HepG2 (cell line): ENCODE measurements at regions not wholly inside any gene's neighbourhood (a gene's known extent, or its start where the extent isn't known, plus 50 kb on each side); places are given as distances from the start of the nearest gene placed in this dataset.

ENCODE experiments used
- EP300 ChIP-seq, 3 experiments: sonication (generic) in 1 of 3; formaldehyde crosslinking in 1 of 3; IDR thresholded peaks; 2 replicates each; pipeline versions ENCODE4 v1.5.1 to v1.6.1; 2011 to 2020; ENCODE audit warnings: low read depth in 2 of 3, low read length in 2 of 3, borderline replicate concordance in 1 of 3, improper control_type of control experiment in 1 of 3, mild to moderate bottlenecking in 1 of 3, missing genetic modification reagents in 1 of 3, moderate library complexity in 1 of 3
- EZH2 ChIP-seq: conservative IDR thresholded peaks from 2 replicates; pipeline ENCODE4 v1.6.1; 2012; ENCODE audit warnings: mild to moderate bottlenecking, low read depth, low read length, moderate library complexity
- FOXM1 ChIP-seq: sonication (generic); formaldehyde crosslinking; IDR thresholded peaks from 2 replicates; pipeline ENCODE4 v1.5.0; 2020; ENCODE audit warnings: missing genetic modification reagents
- SALL2 ChIP-seq: sonication (generic); formaldehyde crosslinking; IDR thresholded peaks from 2 replicates; pipeline ENCODE4 v1.8.1; 2023; ENCODE audit warnings: mild to moderate bottlenecking, missing genetic modification reagents, inconsistent platforms
- TGIF2 ChIP-seq: IDR thresholded peaks from 2 replicates; pipeline ENCODE4 v1.6.1; 2016; ENCODE audit warnings: control low read depth, missing compliant biosample characterization
- TF ChIP-seq, protein P1 (sequence below): sonication (generic); formaldehyde crosslinking; IDR thresholded peaks from 2 replicates; pipeline ENCODE4 v1.4.0; 2020; ENCODE audit warnings: mild to moderate bottlenecking, missing genetic modification reagents
- TF ChIP-seq, protein P2 (sequence below): sonication (generic); formaldehyde crosslinking; IDR thresholded peaks from 2 replicates; pipeline ENCODE4 v1.9.0; 2022; ENCODE audit warnings: low read depth, missing genetic modification reagents

DNA sequence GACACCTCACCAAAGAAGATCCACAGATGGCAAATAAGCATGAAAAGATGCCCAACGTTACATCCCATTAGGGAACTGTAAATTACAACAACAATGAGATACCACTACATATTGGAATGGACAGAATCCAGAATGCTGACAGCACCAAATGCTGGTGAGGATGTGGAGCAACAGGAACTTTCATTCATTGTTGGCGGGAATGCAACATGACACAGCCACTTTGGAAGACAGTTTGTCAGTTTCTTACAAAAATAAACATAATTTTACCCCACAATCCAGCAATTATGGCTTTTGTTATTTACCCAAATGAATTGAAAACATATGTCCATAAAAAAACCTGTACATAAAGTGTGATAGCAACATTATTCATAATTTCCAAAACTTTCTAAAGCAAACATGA, 176.8 kb downstream of the C7orf25 start:
- TF ChIP-seq, protein P1, sequence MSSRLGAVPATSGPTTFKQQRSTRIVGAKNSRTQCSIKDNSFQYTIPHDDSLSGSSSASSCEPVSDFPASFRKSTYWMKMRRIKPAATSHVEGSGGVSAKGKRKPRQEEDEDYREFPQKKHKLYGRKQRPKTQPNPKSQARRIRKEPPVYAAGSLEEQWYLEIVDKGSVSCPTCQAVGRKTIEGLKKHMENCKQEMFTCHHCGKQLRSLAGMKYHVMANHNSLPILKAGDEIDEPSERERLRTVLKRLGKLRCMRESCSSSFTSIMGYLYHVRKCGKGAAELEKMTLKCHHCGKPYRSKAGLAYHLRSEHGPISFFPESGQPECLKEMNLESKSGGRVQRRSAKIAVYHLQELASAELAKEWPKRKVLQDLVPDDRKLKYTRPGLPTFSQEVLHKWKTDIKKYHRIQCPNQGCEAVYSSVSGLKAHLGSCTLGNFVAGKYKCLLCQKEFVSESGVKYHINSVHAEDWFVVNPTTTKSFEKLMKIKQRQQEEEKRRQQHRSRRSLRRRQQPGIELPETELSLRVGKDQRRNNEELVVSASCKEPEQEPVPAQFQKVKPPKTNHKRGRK (CRISPR knock-in tag), result no peak
- no peak for TF ChIP-seq EZH2
- TF ChIP-seq EP300 (IDR thresholded peaks at IDR 0.05; ENCODE audit: low read depth in 2 of 2, low read length in 2 of 2), result no peak
- TF ChIP-seq EP300 (CRISPR knock-in tag; IDR thresholded peaks at IDR 0.05; ENCODE audit: borderline replicate concordance), result no peak
- TF ChIP-seq TGIF2 (CRISPR knock-in tag), result no peak
- TF ChIP-seq, protein P2, sequence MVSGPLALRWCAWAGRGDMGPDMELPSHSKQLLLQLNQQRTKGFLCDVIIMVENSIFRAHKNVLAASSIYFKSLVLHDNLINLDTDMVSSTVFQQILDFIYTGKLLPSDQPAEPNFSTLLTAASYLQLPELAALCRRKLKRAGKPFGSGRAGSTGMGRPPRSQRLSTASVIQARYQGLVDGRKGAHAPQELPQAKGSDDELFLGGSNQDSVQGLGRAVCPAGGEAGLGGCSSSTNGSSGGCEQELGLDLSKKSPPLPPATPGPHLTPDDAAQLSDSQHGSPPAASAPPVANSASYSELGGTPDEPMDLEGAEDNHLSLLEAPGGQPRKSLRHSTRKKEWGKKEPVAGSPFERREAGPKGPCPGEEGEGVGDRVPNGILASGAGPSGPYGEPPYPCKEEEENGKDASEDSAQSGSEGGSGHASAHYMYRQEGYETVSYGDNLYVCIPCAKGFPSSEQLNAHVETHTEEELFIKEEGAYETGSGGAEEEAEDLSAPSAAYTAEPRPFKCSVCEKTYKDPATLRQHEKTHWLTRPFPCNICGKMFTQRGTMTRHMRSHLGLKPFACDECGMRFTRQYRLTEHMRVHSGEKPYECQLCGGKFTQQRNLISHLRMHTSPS (CRISPR knock-in tag), result no peak
- TF ChIP-seq SALL2 (CRISPR knock-in tag), result no peak
- TF ChIP-seq FOXM1 (CRISPR knock-in tag), result no peak
